ENCODE measurements at regions not wholly inside any gene's neighbourhood (a gene's known extent, or its start where the extent isn't known, plus 50 kb on each side); places are given as distances from the start of the nearest gene placed in this dataset.

- no peak for TF ChIP-seq CTCF (IDR thresholded peaks at IDR 0.05; ENCODE audit: extremely low read depth, insufficient read depth, missing control alignments)
- DNase-seq (ENCODE audit: low spot score): no peak
- in situ Hi-C loops (cut with MboI; ENCODE audit: low pct_unique_long_range_greater_than_20kb, low sequenced_read_pairs, unreplicated experiment): no loop called here
These were observed 280.7 kb upstream of the SOX5 start for GRCh38 chr12:24230061-24230701.

GRCh38 chr12:24229031-24229700, 279.7 kb upstream of the SOX5 start:
- no peak for TF ChIP-seq CTCF (IDR thresholded peaks at IDR 0.05; ENCODE audit: extremely low read depth, insufficient read depth, missing control alignments)
- in situ Hi-C loops (cut with MboI; ENCODE audit: low pct_unique_long_range_greater_than_20kb, low sequenced_read_pairs, unreplicated experiment): no loop called here
- DNase-seq (ENCODE audit: low spot score): no peak

- TF ChIP-seq CTCF (IDR thresholded peaks at IDR 0.05; ENCODE audit: extremely low read depth, insufficient read depth, missing control alignments): no peak
- no peak for DNase-seq (ENCODE audit: low spot score)
- in situ Hi-C loops (cut with MboI; ENCODE audit: low pct_unique_long_range_greater_than_20kb, low sequenced_read_pairs, unreplicated experiment): no loop called here
These were observed 278.9 kb upstream of the SOX5 start for GRCh38 chr12:24228371-24228770.

GRCh38 chr12:24227551-24227950, 278.1 kb upstream of the SOX5 start:
- TF ChIP-seq CTCF (IDR thresholded peaks at IDR 0.05; ENCODE audit: extremely low read depth, insufficient read depth, missing control alignments): no peak
- in situ Hi-C loops (cut with MboI; ENCODE audit: low pct_unique_long_range_greater_than_20kb, low sequenced_read_pairs, unreplicated experiment): no loop called here
- no peak for DNase-seq (ENCODE audit: low spot score)

GRCh38 chr12:24226745-24227350, 277.4 kb upstream of the SOX5 start:
- TF ChIP-seq CTCF (IDR thresholded peaks at IDR 0.05; ENCODE audit: extremely low read depth, insufficient read depth, missing control alignments): no peak
- in situ Hi-C loops (cut with MboI; ENCODE audit: low pct_unique_long_range_greater_than_20kb, low sequenced_read_pairs, unreplicated experiment): no loop called here
- DNase-seq (ENCODE audit: low spot score): no peak

- no peak for TF ChIP-seq CTCF (IDR thresholded peaks at IDR 0.05; ENCODE audit: extremely low read depth, insufficient read depth, missing control alignments)
- in situ Hi-C loops (cut with MboI; ENCODE audit: low pct_unique_long_range_greater_than_20kb, low sequenced_read_pairs, unreplicated experiment): no loop called here
- no peak for DNase-seq (ENCODE audit: low spot score)
These were observed 274.9 kb upstream of the SOX5 start for GRCh38 chr12:24224401-24224800.

Measured in GM13977 (cell line).